Parathyroid adenoma (tissue), 2 donors: ENCODE measurements at regions not wholly inside any gene's neighbourhood (a gene's known extent, or its start where the extent isn't known, plus 50 kb on each side); places are given as distances from the start of the nearest gene placed in this dataset.
"Not testable (repeated sequence)": the region's sequence is repeated elsewhere in the genome, so short reads cannot be mapped to it uniquely, and the experiment has no call there.

Source experiments
- H2AFZ ChIP-seq: fragments of 300-600 bp; sonication (generic); one replicate; pipeline ENCODE4 v1.7.0; 2017; ENCODE audit warnings: antibody characterized with exemption, mild to moderate bottlenecking
- H3K27ac ChIP-seq: fragments of 300-600 bp; sonication (generic); one replicate; pipeline ENCODE4 v1.7.0; 2017
- H3K27me3 ChIP-seq: fragments of 300-600 bp; sonication (generic); one replicate; pipeline ENCODE4 v1.7.0; 2017; ENCODE audit warnings: low read length; ENCODE audit not compliant: control insufficient read depth, insufficient read depth
- H3K36me3 ChIP-seq: fragments of 300-600 bp; sonication (generic); one replicate; pipeline ENCODE4 v1.7.0; 2017; ENCODE audit warnings: low read length; ENCODE audit not compliant: control insufficient read depth, insufficient read depth
- H3K4me1 ChIP-seq: fragments of 300-600 bp; sonication (generic); one replicate; pipeline ENCODE4 v1.7.0; 2017; ENCODE audit warnings: control low read depth
- H3K4me2 ChIP-seq: fragments of 300-600 bp; sonication (generic); one replicate; pipeline ENCODE4 v1.7.0; 2017; ENCODE audit warnings: low read length
- H3K4me3 ChIP-seq: fragments of 300-600 bp; sonication (generic); one replicate; pipeline ENCODE4 v1.7.0; 2017; ENCODE audit warnings: low read depth, low read length
- H3K79me2 ChIP-seq: fragments of 300-600 bp; sonication (generic); one replicate; pipeline ENCODE4 v1.7.0; 2017; ENCODE audit warnings: control low read depth
- H3K9ac ChIP-seq: fragments of 300-600 bp; sonication (generic); one replicate; pipeline ENCODE4 v1.7.0; 2017; ENCODE audit warnings: mild to moderate bottlenecking
- H3K9me3 ChIP-seq: fragments of 300-600 bp; sonication (generic); one replicate; pipeline ENCODE4 v1.7.0; 2017; ENCODE audit warnings: low read length; ENCODE audit not compliant: control insufficient read depth
- CTCF ChIP-seq: fragments of 300-600 bp; sonication (generic); IDR thresholded peaks from one replicate; pipeline ENCODE4 v1.7.0; 2017; ENCODE audit warnings: antibody characterized with exemption, mild to moderate bottlenecking
- donor health status: primary hyperparathyroidism.

- no peak overlapping the region for H3K4me2 ChIP-seq
- H3K27ac ChIP-seq, result no peak overlapping the region
- TF ChIP-seq CTCF, result peak; percentile 58
- no peaks in the 10 kb centered on the region for H3K36me3 ChIP-seq
- H3K9ac ChIP-seq, result no peak overlapping the region
- no peaks in the 10 kb centered on the region for H3K27me3 ChIP-seq
- peaks cover 2% of the 10 kb centered on the region for H3K4me1 ChIP-seq
- H2AFZ ChIP-seq, result no peak overlapping the region
- no peaks in the 10 kb centered on the region for H3K9me3 ChIP-seq
- no peak overlapping the region for H3K4me3 ChIP-seq
- no peaks in the 10 kb centered on the region for H3K79me2 ChIP-seq
Measured at GRCh38 chr5:154642499-154643245, 112.5 kb upstream of the LARP1 start.

- H3K27ac ChIP-seq, H3K9me3 ChIP-seq, H3K36me3 ChIP-seq, H3K27me3 ChIP-seq, H3K4me3 ChIP-seq, H3K4me1 ChIP-seq, H2AFZ ChIP-seq, H3K9ac ChIP-seq, H3K4me2 ChIP-seq, H3K79me2 ChIP-seq: not testable (repeated sequence)
- TF ChIP-seq CTCF, result peak; percentile 49
Measured at GRCh38 chr5:154640213-154640831, 114.9 kb upstream of the LARP1 start.

GRCh38 chr5:154636786-154637185, 118.4 kb upstream of the LARP1 start:
- not testable (repeated sequence) for H3K4me2 ChIP-seq, H2AFZ ChIP-seq, H3K27me3 ChIP-seq, H3K27ac ChIP-seq, H3K4me3 ChIP-seq, H3K4me1 ChIP-seq, H3K79me2 ChIP-seq, H3K36me3 ChIP-seq, H3K9ac ChIP-seq, H3K9me3 ChIP-seq

- not testable (repeated sequence) for H3K9me3 ChIP-seq, H3K4me3 ChIP-seq, H3K9ac ChIP-seq, H3K4me1 ChIP-seq, H3K27me3 ChIP-seq, H3K4me2 ChIP-seq, H2AFZ ChIP-seq, H3K79me2 ChIP-seq, H3K27ac ChIP-seq, H3K36me3 ChIP-seq
Measured at GRCh38 chr5:154636271-154636670, 118.9 kb upstream of the LARP1 start.

- H3K4me1 ChIP-seq, H3K4me3 ChIP-seq, H2AFZ ChIP-seq, H3K9me3 ChIP-seq, H3K27ac ChIP-seq, H3K4me2 ChIP-seq, H3K27me3 ChIP-seq, H3K9ac ChIP-seq, H3K36me3 ChIP-seq, H3K79me2 ChIP-seq: not testable (repeated sequence)
Measured at GRCh38 chr5:154633744-154634143, 121.4 kb upstream of the LARP1 start.

GRCh38 chr5:154631141-154631540, 124.0 kb upstream of the LARP1 start:
- Histone ChIP-seq H3K4me3 (no peak overlapping the region), H3K27ac (no peak overlapping the region), H3K36me3 (no peaks in the 10 kb centered on the region), H3K27me3 (no peaks in the 10 kb centered on the region), H3K79me2 (no peaks in the 10 kb centered on the region), H3K4me1 (no peaks in the 10 kb centered on the region), H3K9me3 (no peaks in the 10 kb centered on the region), H3K9ac (no peak overlapping the region), H3K4me2 (no peak overlapping the region), H2AFZ (no peak overlapping the region)
- TF ChIP-seq CTCF, result no peak
